HG03025 (cell line): ENCODE measurements at regions not wholly inside any gene's neighbourhood (a gene's known extent, or its start where the extent isn't known, plus 50 kb on each side); places are given as distances from the start of the nearest gene placed in this dataset.
"Not testable (repeated sequence)": the region's sequence is repeated elsewhere in the genome, so short reads cannot be mapped to it uniquely, and the experiment has no call there.

Source experiments
- ATAC-seq: cut with Tn5 transposase; IDR thresholded peaks from one replicate; pipeline ENCODE4 v1.9.1; 2021; ENCODE audit warnings: mild to moderate bottlenecking, moderate library complexity; ENCODE audit not compliant: unreplicated experiment, low FRiP score

DNA sequence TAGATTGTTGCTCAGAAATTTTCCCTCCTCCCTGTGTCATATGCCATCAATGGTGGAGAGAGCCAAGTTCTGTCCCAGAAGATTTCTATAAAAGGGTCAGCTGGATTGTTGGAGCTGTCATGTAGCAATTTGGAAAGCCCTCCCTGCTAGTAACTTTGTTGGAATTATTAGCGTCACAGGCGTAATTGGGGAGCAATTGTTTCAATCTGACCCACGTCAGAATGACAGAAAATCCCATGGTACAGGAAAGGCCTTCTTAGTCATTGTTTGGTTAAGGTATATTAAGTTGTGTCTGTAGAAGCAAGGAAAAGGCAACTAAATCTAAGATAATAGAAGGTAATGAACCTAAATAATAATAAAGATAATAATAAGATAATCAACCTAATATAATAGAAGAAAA, 148.4 kb downstream of the PLK2 start:
- no peak for ATAC-seq

DNA sequence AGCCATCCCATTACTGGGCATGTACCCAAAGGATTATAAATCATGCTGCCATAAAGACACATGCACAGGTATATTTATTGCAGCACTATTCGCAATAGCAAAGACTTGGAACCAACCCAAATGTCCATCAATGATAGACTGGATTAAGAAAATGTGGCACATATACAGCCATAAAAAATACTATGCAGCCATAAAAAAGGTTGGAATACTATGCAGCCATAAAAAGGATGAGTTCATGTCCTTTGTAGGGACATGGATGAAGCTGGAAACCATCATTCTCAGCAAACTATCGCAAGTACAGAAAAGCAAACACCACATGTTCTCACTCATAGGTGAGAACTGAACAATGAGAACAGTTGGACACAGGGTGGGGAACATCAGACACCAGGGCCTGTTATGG, 151.5 kb downstream of the PLK2 start:
- ATAC-seq, result not testable (repeated sequence)

- no peak for ATAC-seq
Observed at GRCh38 chr5:58300346-58300895, 159.5 kb downstream of the PLK2 start.

DNA sequence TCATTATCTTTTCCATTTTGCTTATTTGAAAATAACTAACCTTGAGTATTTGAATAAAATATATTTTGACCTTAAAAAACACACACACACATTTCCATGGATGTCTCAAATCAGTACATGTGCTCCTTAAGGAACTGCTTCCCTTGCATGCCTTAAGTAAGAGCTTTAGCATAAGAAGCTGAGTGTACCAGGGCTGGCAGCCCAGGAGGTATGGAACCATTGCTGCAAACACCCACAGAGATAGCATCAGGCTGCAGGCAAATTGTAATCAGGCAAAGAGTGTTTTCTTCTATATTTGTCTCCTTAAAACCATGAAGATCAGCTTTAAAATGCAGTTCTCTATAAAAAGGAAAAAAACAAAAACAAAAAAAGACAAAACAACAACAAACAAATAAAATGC, 160.6 kb downstream of the PLK2 start:
- ATAC-seq, result no peak

DNA sequence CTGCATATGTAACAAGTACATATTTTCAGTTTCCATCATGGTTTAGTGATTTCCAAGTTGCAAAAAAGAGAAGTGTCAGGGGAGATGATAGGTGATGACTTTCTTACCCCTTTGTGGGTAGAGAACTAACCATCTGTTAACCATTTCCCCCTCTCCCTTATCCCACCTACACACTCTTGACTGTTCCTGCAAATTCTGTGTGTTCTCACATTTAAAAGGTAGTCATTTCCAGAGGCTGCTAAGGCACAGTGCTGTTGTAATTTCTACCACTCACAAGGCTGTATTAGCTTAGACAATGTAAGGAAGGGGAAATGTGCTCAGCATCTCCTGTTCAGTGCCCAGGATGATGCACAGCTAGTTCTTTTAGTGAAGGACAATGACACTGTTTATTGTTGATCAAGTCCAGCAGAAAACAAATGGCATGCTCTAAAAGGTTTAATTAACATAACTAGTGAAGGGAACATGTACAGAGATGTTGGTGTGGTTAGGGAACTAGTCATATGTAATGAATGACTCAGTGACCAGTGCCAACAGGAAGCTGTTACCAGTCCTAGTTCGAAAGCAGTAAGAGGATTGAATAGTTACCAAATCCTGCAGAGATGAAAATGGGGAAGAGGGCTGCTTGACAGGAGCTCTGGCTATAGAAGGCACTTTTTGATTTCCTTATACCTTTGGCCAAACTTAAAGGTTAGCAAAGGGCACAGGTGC, 165.1 kb downstream of the PLK2 start:
- ATAC-seq, result peak; percentile 75

GRCh38 chr5:58288275-58288674, 171.6 kb downstream of the PLK2 start:
- ATAC-seq, result not testable (repeated sequence)

- no peak for ATAC-seq
Observed at GRCh38 chr5:58286741-58287140, 173.1 kb downstream of the PLK2 start.

GRCh38 chr5:58285900-58286299, 174.0 kb downstream of the PLK2 start:
- ATAC-seq, result no peak

DNA sequence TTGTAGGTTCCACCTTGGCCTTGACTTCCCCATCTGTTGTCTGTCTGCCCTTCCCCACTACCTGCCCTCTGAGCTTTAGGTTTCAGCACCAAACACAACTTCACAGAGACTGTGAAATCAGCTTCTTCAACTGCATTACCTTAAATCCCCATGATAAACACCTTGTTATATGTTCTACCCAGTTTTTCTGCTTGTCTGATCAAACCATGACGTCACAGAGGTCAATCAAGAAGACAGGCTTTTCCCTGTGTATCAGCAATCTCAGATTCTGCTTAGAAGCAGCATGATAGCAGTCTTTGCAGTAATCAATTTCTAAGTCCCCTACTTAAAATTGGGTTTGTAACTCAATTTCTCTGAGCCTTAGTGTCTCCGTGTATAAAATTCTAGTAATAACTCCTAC, 175.0 kb downstream of the PLK2 start:
- ATAC-seq, result no peak

- no peak for ATAC-seq
Observed at GRCh38 chr5:58281189-58281588, 178.7 kb downstream of the PLK2 start.

DNA sequence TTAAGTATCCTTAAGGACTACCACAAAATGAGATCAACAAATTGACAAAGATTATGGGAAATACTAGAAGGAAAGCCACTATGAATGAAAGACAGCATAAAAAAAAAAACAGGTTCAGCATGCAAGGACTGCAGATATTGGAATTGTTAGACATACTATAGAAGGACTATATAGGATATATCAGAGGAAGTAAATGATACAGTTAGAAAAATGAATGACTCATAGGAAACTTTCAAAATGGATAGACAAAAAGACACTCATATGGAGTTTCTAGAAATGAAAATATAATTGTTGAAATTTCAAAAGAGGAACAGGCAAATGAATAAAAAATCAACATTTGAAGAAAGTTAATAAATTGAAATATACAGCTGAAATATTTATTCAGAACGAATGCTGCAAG, 180.6 kb downstream of the PLK2 start:
- ATAC-seq, result no peak

- no peak for ATAC-seq
Observed at GRCh38 chr5:58276431-58276830, 183.5 kb downstream of the PLK2 start.

- ATAC-seq, result no peak
Observed at GRCh38 chr5:58275516-58275915, 184.4 kb downstream of the PLK2 start.

- ATAC-seq, result no peak
Observed at GRCh38 chr5:58274191-58274590, 185.7 kb downstream of the PLK2 start.

- no peak for ATAC-seq
Observed at GRCh38 chr5:58273711-58274110, 186.2 kb downstream of the PLK2 start.

DNA sequence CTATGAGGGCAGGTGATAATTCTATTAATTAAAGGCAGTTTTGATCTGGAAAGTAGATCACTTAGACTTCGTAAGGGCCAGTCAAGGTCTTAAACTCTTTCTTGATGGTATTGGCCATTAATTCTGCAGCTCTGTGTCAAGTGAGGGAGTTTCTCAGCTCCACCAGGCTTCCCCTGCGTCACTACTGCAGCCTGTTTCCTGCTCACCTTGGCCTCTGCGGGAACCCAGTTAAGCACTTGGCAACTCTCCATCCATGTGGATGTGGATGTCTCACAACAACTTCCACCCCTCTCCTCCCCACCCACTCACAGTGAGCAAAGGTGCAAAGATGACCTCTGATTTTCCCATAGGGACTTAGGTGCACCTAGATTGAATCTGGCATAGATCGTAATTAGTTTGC, 191.6 kb downstream of the PLK2 start:
- ATAC-seq, result no peak

- no peak for ATAC-seq
Observed at GRCh38 chr5:58266402-58266801, 193.5 kb downstream of the PLK2 start.

GRCh38 chr5:58265246-58265930, 194.5 kb downstream of the PLK2 start:
- ATAC-seq, result no peak

DNA sequence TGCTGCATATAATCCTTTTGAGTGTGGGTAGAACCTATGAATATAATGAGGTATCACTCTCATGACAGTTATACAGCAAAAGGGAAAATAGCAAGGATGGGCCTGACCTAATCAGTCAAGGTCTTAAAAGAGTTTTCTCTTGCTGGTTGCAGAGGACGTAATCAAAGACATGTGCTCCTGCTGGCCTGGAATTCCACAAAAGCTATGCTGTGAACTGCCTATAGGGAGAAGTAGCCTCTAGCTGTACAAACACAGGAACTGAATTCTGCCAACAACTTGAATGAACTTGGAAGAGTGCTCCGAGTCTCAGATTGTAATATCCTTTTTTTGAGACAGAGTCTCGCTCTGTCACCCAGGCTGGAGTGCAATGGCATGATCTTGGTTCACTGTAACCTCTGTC, 195.6 kb downstream of the PLK2 start:
- no peak for ATAC-seq

GRCh38 chr5:58263296-58263695, 196.6 kb downstream of the PLK2 start:
- ATAC-seq, result no peak

GRCh38 chr5:58262226-58262625, 197.7 kb downstream of the PLK2 start:
- no peak for ATAC-seq

DNA sequence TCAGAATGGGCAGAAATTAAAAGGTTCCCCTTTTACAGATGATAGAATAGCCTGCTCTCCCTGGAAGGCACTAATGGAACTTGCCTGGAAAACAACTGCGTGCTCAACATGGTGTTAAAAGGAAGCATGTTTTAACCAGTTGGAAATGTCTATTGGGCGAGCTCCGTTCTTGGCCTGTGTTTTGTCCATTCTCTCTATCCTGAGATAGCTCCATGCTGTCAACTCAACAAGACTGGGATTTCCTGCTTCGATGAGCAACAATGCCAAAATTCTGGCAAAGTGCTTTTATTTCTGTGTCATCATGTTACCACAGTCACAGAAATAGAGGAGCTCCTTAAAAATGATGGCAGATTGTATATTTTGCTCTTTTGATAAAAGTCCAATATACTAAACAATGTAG, 198.3 kb downstream of the PLK2 start:
- ATAC-seq, result no peak
